Neural crest cell (in vitro differentiated cells): ENCODE measurements at regions not wholly inside any gene's neighbourhood (a gene's known extent, or its start where the extent isn't known, plus 50 kb on each side); places are given as distances from the start of the nearest gene placed in this dataset.
A peak's percentile ranks its signal among the peaks of the same experiment; 100 is the strongest.

Source experiments
- DNase-seq: peaks from one replicate; pipeline ENCODE4 v3.0.0; 2021; ENCODE audit warnings: low read depth, mixed read lengths, low spot score
- H3K27ac Mint-ChIP-seq: one replicate; pipeline ENCODE4 v1.8.0; 2021; ENCODE audit warnings: mild to moderate bottlenecking, mixed read lengths; ENCODE audit not compliant: unreplicated experiment
- H3K27me3 Mint-ChIP-seq: 2 replicates; pipeline ENCODE4 v1.8.0; 2021; ENCODE audit warnings: low read depth, mild to moderate bottlenecking, mixed read lengths
- H3K36me3 Mint-ChIP-seq: 2 replicates; pipeline ENCODE4 v1.8.0; 2021; ENCODE audit warnings: low read depth, mild to moderate bottlenecking, mixed read lengths
- H3K4me1 Mint-ChIP-seq: 2 replicates; pipeline ENCODE4 v1.8.0; 2021; ENCODE audit warnings: mixed read lengths
- H3K4me3 Mint-ChIP-seq: one replicate; pipeline ENCODE4 v1.8.0; 2021; ENCODE audit warnings: mild to moderate bottlenecking, mixed read lengths
- H3K9me3 Mint-ChIP-seq: 2 replicates; pipeline ENCODE4 v1.8.0; 2021; ENCODE audit warnings: mixed read lengths
- CTCF ChIP-seq: fragments of 200-600 bp; sonication (generic); conservative IDR thresholded peaks from 2 replicates; pipeline ENCODE4 v1.5.0; 2021; ENCODE audit warnings: antibody characterized with exemption, mild to moderate bottlenecking

- H3K27me3 Mint-ChIP-seq = no peaks in the 10 kb centered on the region
- TF ChIP-seq CTCF = no peak
- no peaks in the 10 kb centered on the region for H3K4me1 Mint-ChIP-seq
- DNase-seq = no peak
- no peak overlapping the region for H3K27ac Mint-ChIP-seq
- H3K9me3 Mint-ChIP-seq = no peaks in the 10 kb centered on the region
- no peaks in the 10 kb centered on the region for H3K36me3 Mint-ChIP-seq
- no peak overlapping the region for H3K4me3 Mint-ChIP-seq
Measured at GRCh38 chr4:151883747-151884146, 122.9 kb upstream of the GATB start.

- TF ChIP-seq CTCF = no peak
- no peak overlapping the region for H3K4me3 Mint-ChIP-seq
- H3K9me3 Mint-ChIP-seq = no peaks in the 10 kb centered on the region
- H3K4me1 Mint-ChIP-seq = no peaks in the 10 kb centered on the region
- H3K36me3 Mint-ChIP-seq = no peaks in the 10 kb centered on the region
- DNase-seq = no peak
- H3K27ac Mint-ChIP-seq = no peak overlapping the region
- H3K27me3 Mint-ChIP-seq = no peaks in the 10 kb centered on the region
Measured at GRCh38 chr4:151882072-151882803, 121.4 kb upstream of the GATB start.

GRCh38 chr4:151879705-151880445, 119.1 kb upstream of the GATB start:
- TF ChIP-seq CTCF = no peak
- Mint-ChIP-seq H3K27me3 (no peaks in the 10 kb centered on the region), H3K4me3 (no peak overlapping the region), H3K4me1 (peaks cover under 1% of the 10 kb centered on the region), H3K9me3 (no peaks in the 10 kb centered on the region), H3K36me3 (no peaks in the 10 kb centered on the region), H3K27ac (no peak overlapping the region)
- DNase-seq = no peak

GRCh38 chr4:151876381-151876988, 115.7 kb upstream of the GATB start:
- Mint-ChIP-seq H3K4me3 (no peak overlapping the region), H3K9me3 (no peaks in the 10 kb centered on the region), H3K27me3 (no peaks in the 10 kb centered on the region), H3K36me3 (no peaks in the 10 kb centered on the region), H3K27ac (no peak overlapping the region), H3K4me1 (peaks cover 8% of the 10 kb centered on the region)
- no peak for DNase-seq
- TF ChIP-seq CTCF = no peak

- peaks cover 2% of the 10 kb centered on the region for H3K27me3 Mint-ChIP-seq
Measured at GRCh38 chr4:151874328-151874727, 113.5 kb upstream of the GATB start.

More at GRCh38 chr4:151874328-151874727, 113.5 kb upstream of the GATB start:
- TF ChIP-seq CTCF = no peak
- no peaks in the 10 kb centered on the region for H3K36me3 Mint-ChIP-seq
- H3K9me3 Mint-ChIP-seq = no peaks in the 10 kb centered on the region
- peak overlapping the region; percentile 1 for H3K27ac Mint-ChIP-seq
- no peak overlapping the region for H3K4me3 Mint-ChIP-seq
- no peak for DNase-seq
- peaks cover 8% of the 10 kb centered on the region for H3K4me1 Mint-ChIP-seq
